ENCODE measurements at regions not wholly inside any gene's neighbourhood (a gene's known extent, or its start where the extent isn't known, plus 50 kb on each side); places are given as distances from the start of the nearest gene placed in this dataset.

GRCh38 chr5:8740595-8740994 is 805.3 kb downstream of the SEMA5A start:
- TF ChIP-seq CTCF (IDR thresholded peaks at IDR 0.05) (no peak), POLR2A (IDR thresholded peaks at IDR 0.05) (no peak)

Measured in lower leg skin (tissue), 3 donors.